GM21717 (cell line): ENCODE measurements at regions not wholly inside any gene's neighbourhood (a gene's known extent, or its start where the extent isn't known, plus 50 kb on each side); places are given as distances from the start of the nearest gene placed in this dataset.
"Not testable (repeated sequence)": the region's sequence is repeated elsewhere in the genome, so short reads cannot be mapped to it uniquely, and the experiment has no call there.

ENCODE experiments used
- ATAC-seq: cut with Tn5 transposase; IDR thresholded peaks from one replicate; pipeline ENCODE4 v1.9.1; 2021; ENCODE audit warnings: mild to moderate bottlenecking, moderate library complexity; ENCODE audit not compliant: unreplicated experiment

DNA sequence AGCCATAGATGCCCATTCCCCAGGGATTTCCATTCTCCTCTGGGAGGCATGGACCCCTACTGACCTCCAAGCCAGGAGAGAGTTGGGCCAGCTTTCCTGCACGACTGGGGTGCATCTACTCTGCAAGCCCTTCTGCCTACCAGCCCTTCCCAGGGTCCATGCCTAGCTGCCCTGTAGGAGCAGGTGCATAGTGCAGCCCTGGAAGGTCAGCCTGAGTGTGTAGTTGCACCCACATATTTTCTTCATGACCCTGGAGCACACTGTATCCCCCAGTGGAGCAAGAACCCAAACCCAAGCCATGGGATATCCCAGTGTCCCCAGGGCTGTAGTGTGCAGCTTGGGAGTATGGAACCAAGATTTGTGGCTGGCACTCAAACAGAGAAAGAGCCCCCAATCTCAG lies 155.6 kb upstream of the GOLGA6L22 start:
- ATAC-seq = not testable (repeated sequence)
